WTC11 (cell line): ENCODE measurements at regions not wholly inside any gene's neighbourhood (a gene's known extent, or its start where the extent isn't known, plus 50 kb on each side); places are given as distances from the start of the nearest gene placed in this dataset.

Experiments
- ATAC-seq: fragments of 200-7000 bp; cut with Tn5 transposase; 2 replicates; pipeline ENCODE4 v1.10.0; 2021; ENCODE audit warnings: mild to moderate bottlenecking, moderate library complexity
- CTCF ChIA-PET: fragments of 300-600 bp; sonication (Branson Sonifier 250); formaldehyde crosslinking; loops from one replicate; lab custom pipeline; 2021; ENCODE audit warnings: antibody characterized with exemption; lab: Charles Lee
- POLR2A ChIA-PET: fragments of 350-600 bp; sonication (Branson Sonifier 250); formaldehyde crosslinking; loops from one replicate; lab custom pipeline; 2021; ENCODE audit warnings: antibody characterized with exemption; lab: Charles Lee
- DNase-seq: peaks from one replicate; pipeline ENCODE4 v3.0.0; 2021; ENCODE audit warnings: low spot score
- H3K27ac Mint-ChIP-seq: 2 replicates; pipeline ENCODE4 v1.8.0; 2021; ENCODE audit warnings: mixed read lengths
- H3K27me3 Mint-ChIP-seq: 2 replicates; pipeline ENCODE4 v1.8.0; 2021; ENCODE audit warnings: low read depth, mild to moderate bottlenecking, moderate library complexity, mixed read lengths
- H3K36me3 Mint-ChIP-seq: 2 replicates; pipeline ENCODE4 v1.8.0; 2021; ENCODE audit warnings: mixed read lengths
- H3K4me1 Mint-ChIP-seq: 2 replicates; pipeline ENCODE4 v1.8.0; 2022; ENCODE audit warnings: mixed read lengths
- H3K4me3 Mint-ChIP-seq: 2 replicates; pipeline ENCODE4 v1.8.0; 2021; ENCODE audit warnings: mild to moderate bottlenecking, moderate library complexity, mixed read lengths
- H3K9me3 Mint-ChIP-seq: 2 replicates; pipeline ENCODE4 v1.8.0; 2021; ENCODE audit warnings: mixed read lengths
- CREB1 ChIP-seq: sonication (generic); formaldehyde crosslinking; IDR thresholded peaks from 2 replicates; pipeline ENCODE4 v1.8.0; 2023; ENCODE audit warnings: mild to moderate bottlenecking, missing genetic modification reagents
- ELF4 ChIP-seq: sonication (generic); formaldehyde crosslinking; IDR thresholded peaks from 2 replicates; pipeline ENCODE4 v1.8.1; 2022; ENCODE audit warnings: low read depth, mild to moderate bottlenecking, moderate library complexity, missing genetic modification reagents
- ETV6 ChIP-seq: sonication (generic); formaldehyde crosslinking; IDR thresholded peaks from 2 replicates; pipeline ENCODE4 v1.8.1; 2022; ENCODE audit warnings: mild to moderate bottlenecking, missing genetic modification reagents
- GRHL2 ChIP-seq: fragments of 250-450 bp; sonication (Bioruptor Pico); IDR thresholded peaks from 2 replicates; pipeline ENCODE4 v1.8.0; 2022; ENCODE audit warnings: mild to moderate bottlenecking, moderate library complexity; ENCODE audit not compliant: insufficient replicate concordance, severe bottlenecking
- HMGA2 ChIP-seq: fragments of 250-450 bp; sonication (Bioruptor Pico); IDR thresholded peaks from 2 replicates; pipeline ENCODE4 v1.4.0; 2021; ENCODE audit warnings: mild to moderate bottlenecking, moderate library complexity
- HMGXB4 ChIP-seq: sonication (generic); formaldehyde crosslinking; IDR thresholded peaks from 2 replicates; pipeline ENCODE4 v1.8.1; 2023; ENCODE audit warnings: mild to moderate bottlenecking, moderate library complexity, missing genetic modification reagents
- KAT7 ChIP-seq: sonication (generic); formaldehyde crosslinking; IDR thresholded peaks from 2 replicates; pipeline ENCODE4 v1.8.1; 2023; ENCODE audit warnings: missing genetic modification reagents, mild to moderate bottlenecking, borderline replicate concordance
- MAX ChIP-seq: sonication (generic); formaldehyde crosslinking; IDR thresholded peaks from 2 replicates; pipeline ENCODE4 v1.8.0; 2022; ENCODE audit warnings: mild to moderate bottlenecking, missing genetic modification reagents
- MYBL2 ChIP-seq: sonication (generic); formaldehyde crosslinking; IDR thresholded peaks from 2 replicates; pipeline ENCODE4 v1.8.1; 2023; ENCODE audit warnings: mild to moderate bottlenecking, moderate library complexity, missing genetic modification reagents
- NR1H2 ChIP-seq: sonication (generic); formaldehyde crosslinking; IDR thresholded peaks from 2 replicates; pipeline ENCODE4 v1.9.0; 2021; ENCODE audit warnings: mild to moderate bottlenecking, moderate library complexity, missing genetic modification reagents
- NR3C1 ChIP-seq: sonication (generic); formaldehyde crosslinking; conservative IDR thresholded peaks from 2 replicates; pipeline ENCODE4 v1.8.1; 2023; ENCODE audit warnings: low read depth, mild to moderate bottlenecking, missing genetic modification reagents
- PREB ChIP-seq: sonication (generic); formaldehyde crosslinking; IDR thresholded peaks from 2 replicates; pipeline ENCODE4 v1.8.1; 2022; ENCODE audit warnings: mild to moderate bottlenecking, missing genetic modification reagents, moderate library complexity, borderline replicate concordance
- PRRX2 ChIP-seq: fragments of 250-450 bp; sonication (Bioruptor Pico); IDR thresholded peaks from 2 replicates; pipeline ENCODE4 v1.8.0; 2021; ENCODE audit warnings: mild to moderate bottlenecking
- RORB ChIP-seq: fragments of 250-450 bp; sonication (Bioruptor Pico); IDR thresholded peaks from 2 replicates; pipeline ENCODE4 v1.9.0; 2021; ENCODE audit warnings: mild to moderate bottlenecking
- ZBTB43 ChIP-seq: sonication (generic); formaldehyde crosslinking; IDR thresholded peaks from 2 replicates; pipeline ENCODE4 v1.8.1; 2023; ENCODE audit warnings: mild to moderate bottlenecking, missing genetic modification reagents
- ZNF423 ChIP-seq: fragments of 250-450 bp; sonication (Bioruptor Pico); IDR thresholded peaks from 2 replicates; pipeline ENCODE4 v2.1.2; 2022; ENCODE audit warnings: mild to moderate bottlenecking, moderate library complexity

DNA sequence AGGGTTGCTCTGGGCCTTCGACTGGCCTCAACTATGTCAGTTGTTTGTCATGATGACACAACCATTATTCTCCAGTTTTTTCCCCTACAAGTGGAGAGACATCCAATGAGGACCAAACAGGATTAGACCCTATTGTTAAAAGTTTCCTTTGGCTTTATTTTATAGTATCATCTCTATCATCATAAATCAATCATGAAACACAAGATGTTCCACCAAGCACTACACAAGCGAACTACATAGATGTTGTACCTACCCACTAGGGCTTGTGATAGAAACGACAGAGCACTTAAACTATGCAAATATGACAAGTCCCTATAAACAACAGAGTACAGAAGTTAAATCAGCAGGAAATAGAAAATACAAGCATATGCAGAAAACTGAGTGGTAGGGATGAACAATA lies 422.5 kb upstream of the MARCKS start (continued):
- TF ChIP-seq PRRX2 (CRISPR knock-in tag) (no peak), MYBL2 (CRISPR knock-in tag) (no peak), KAT7 (CRISPR knock-in tag) (no peak), CREB1 (CRISPR knock-in tag) (no peak), RORB (CRISPR knock-in tag) (no peak), ETV6 (CRISPR knock-in tag) (no peak), NR1H2 (no peak)

GRCh38 chr6:113437566-113437965 lies 419.6 kb upstream of the MARCKS start:
- TF ChIP-seq MAX (CRISPR knock-in tag) (no peak), HMGA2 (no peak), ELF4 (CRISPR knock-in tag) (no peak)
- H3K27me3 Mint-ChIP-seq, result no peaks in the 10 kb centered on the region; the same call in 1 of the 2 replicates
- H3K36me3 Mint-ChIP-seq, result no peaks in the 10 kb centered on the region
- DNase-seq (no peak), ATAC-seq (peak; percentile 32; the same call in 1 of the 2 replicates)
- no peak overlapping the region for H3K4me3 Mint-ChIP-seq
- ChIA-PET POLR2A (no interaction called here), CTCF (no interaction called here)
- H3K9me3 Mint-ChIP-seq, result peaks cover 6% of the 10 kb centered on the region; the same call in 1 of the 2 replicates
- peaks cover 10% of the 10 kb centered on the region for H3K4me1 Mint-ChIP-seq
- H3K27ac Mint-ChIP-seq, result no peak overlapping the region

- ATAC-seq, result no peak
- CTCF ChIA-PET, result no interaction called here
- H3K27ac Mint-ChIP-seq, result no peak overlapping the region
Observed at GRCh38 chr6:113439866-113440265, 417.3 kb upstream of the MARCKS start.

More at GRCh38 chr6:113439866-113440265, 417.3 kb upstream of the MARCKS start:
- peaks cover 6% of the 10 kb centered on the region; the same call in 1 of the 2 replicates for H3K9me3 Mint-ChIP-seq
- TF ChIP-seq HMGXB4 (CRISPR knock-in tag) (no peak), ZNF423 (CRISPR knock-in tag) (no peak), PREB (CRISPR knock-in tag) (no peak), GRHL2 (CRISPR knock-in tag) (no peak), NR3C1 (CRISPR knock-in tag) (no peak), ZBTB43 (CRISPR knock-in tag) (no peak)
- no peaks in the 10 kb centered on the region; the same call in 1 of the 2 replicates for H3K27me3 Mint-ChIP-seq
- POLR2A ChIA-PET, result no interaction called here
- no peak for DNase-seq
- H3K4me3 Mint-ChIP-seq, result no peak overlapping the region
- H3K36me3 Mint-ChIP-seq, result no peaks in the 10 kb centered on the region
- H3K4me1 Mint-ChIP-seq, result peaks cover 10% of the 10 kb centered on the region
